Nephron (organoid): ENCODE measurements at regions not wholly inside any gene's neighbourhood (a gene's known extent, or its start where the extent isn't known, plus 50 kb on each side); places are given as distances from the start of the nearest gene placed in this dataset.

Source experiments
- H3K27ac Mint-ChIP-seq, 3 experiments: 2 replicates each; pipeline ENCODE4 v1.8.0; 2020; ENCODE audit warnings: mixed read lengths in 3 of 3, mild to moderate bottlenecking in 2 of 3, moderate library complexity in 1 of 3
- H3K27me3 Mint-ChIP-seq: 2 replicates; pipeline ENCODE4 v1.8.0; 2021; ENCODE audit warnings: low read depth, mild to moderate bottlenecking, moderate library complexity, mixed read lengths
- H3K36me3 Mint-ChIP-seq: 2 replicates; pipeline ENCODE4 v1.8.0; 2020; ENCODE audit warnings: low read depth, mixed read lengths
- H3K4me1 Mint-ChIP-seq: 2 replicates; pipeline ENCODE4 v1.8.0; 2020; ENCODE audit warnings: mixed read lengths
- H3K4me3 Mint-ChIP-seq, 3 experiments: 2 replicates each; pipeline ENCODE4 v1.8.0; 2020; ENCODE audit warnings: mild to moderate bottlenecking in 3 of 3, mixed read lengths in 3 of 3, moderate library complexity in 2 of 3
- H3K9me3 Mint-ChIP-seq: 2 replicates; pipeline ENCODE4 v1.8.0; 2020; ENCODE audit warnings: mixed read lengths
- CTCF ChIP-seq, 3 experiments: fragments of 200-600 bp; sonication (generic); IDR thresholded peaks; one replicate each; pipeline ENCODE4 v1.5.0; 2021; ENCODE audit warnings: antibody characterized with exemption in 3 of 3; ENCODE audit not compliant: unreplicated experiment in 3 of 3

- no peaks in the 10 kb centered on the region for H3K4me1 Mint-ChIP-seq
- TF ChIP-seq CTCF (IDR thresholded peaks at IDR 0.05; ENCODE audit: unreplicated experiment in 3 of 3), result no peak
- no peak overlapping the region for H3K27ac Mint-ChIP-seq
- H3K36me3 Mint-ChIP-seq, result no peaks in the 10 kb centered on the region
- no peaks in the 10 kb centered on the region for H3K27me3 Mint-ChIP-seq
- H3K4me3 Mint-ChIP-seq, result no peak overlapping the region
- peaks cover 12% of the 10 kb centered on the region for H3K9me3 Mint-ChIP-seq
Measured at GRCh38 chr3:29194139-29194538, 86.7 kb upstream of the RBMS3 start.

GRCh38 chr3:29195056-29195455 lies 85.8 kb upstream of the RBMS3 start:
- H3K27me3 Mint-ChIP-seq, result no peaks in the 10 kb centered on the region
- H3K4me3 Mint-ChIP-seq, result no peak overlapping the region
- no peaks in the 10 kb centered on the region for H3K4me1 Mint-ChIP-seq
- H3K36me3 Mint-ChIP-seq, result no peaks in the 10 kb centered on the region
- TF ChIP-seq CTCF (IDR thresholded peaks at IDR 0.05; ENCODE audit: unreplicated experiment in 3 of 3), result no peak
- H3K27ac Mint-ChIP-seq, result no peak overlapping the region
- peaks cover 12% of the 10 kb centered on the region for H3K9me3 Mint-ChIP-seq

GRCh38 chr3:29201604-29202003 lies 79.3 kb upstream of the RBMS3 start:
- Mint-ChIP-seq H3K9me3 (no peaks in the 10 kb centered on the region), H3K36me3 (no peaks in the 10 kb centered on the region), H3K27ac (no peak overlapping the region), H3K27me3 (no peaks in the 10 kb centered on the region), H3K4me1 (no peaks in the 10 kb centered on the region), H3K4me3 (no peak overlapping the region)
- TF ChIP-seq CTCF (IDR thresholded peaks at IDR 0.05; ENCODE audit: unreplicated experiment in 3 of 3), result no peak

- Mint-ChIP-seq H3K4me1 (no peaks in the 10 kb centered on the region), H3K27me3 (no peaks in the 10 kb centered on the region), H3K4me3 (no peak overlapping the region), H3K27ac (no peak overlapping the region), H3K9me3 (no peaks in the 10 kb centered on the region), H3K36me3 (no peaks in the 10 kb centered on the region)
- no peak for TF ChIP-seq CTCF (IDR thresholded peaks at IDR 0.05; ENCODE audit: unreplicated experiment in 3 of 3)
Measured at GRCh38 chr3:29202378-29202777, 78.5 kb upstream of the RBMS3 start.

- H3K27ac Mint-ChIP-seq, result no peak overlapping the region
- no peaks in the 10 kb centered on the region for H3K36me3 Mint-ChIP-seq
- no peak overlapping the region for H3K4me3 Mint-ChIP-seq
- no peak for TF ChIP-seq CTCF (IDR thresholded peaks at IDR 0.05; ENCODE audit: unreplicated experiment in 3 of 3)
- H3K4me1 Mint-ChIP-seq, result no peaks in the 10 kb centered on the region
- no peaks in the 10 kb centered on the region for H3K9me3 Mint-ChIP-seq
- H3K27me3 Mint-ChIP-seq, result no peaks in the 10 kb centered on the region
Measured at GRCh38 chr3:29203851-29204250, 77.0 kb upstream of the RBMS3 start.

- H3K27me3 Mint-ChIP-seq, result no peaks in the 10 kb centered on the region
- H3K4me1 Mint-ChIP-seq, result peaks cover 10% of the 10 kb centered on the region
- no peaks in the 10 kb centered on the region for H3K36me3 Mint-ChIP-seq
- H3K4me3 Mint-ChIP-seq, result no peak overlapping the region
- H3K27ac Mint-ChIP-seq, result no peak overlapping the region
- TF ChIP-seq CTCF (IDR thresholded peaks at IDR 0.05; ENCODE audit: unreplicated experiment in 3 of 3), result no peak
- H3K9me3 Mint-ChIP-seq, result no peaks in the 10 kb centered on the region
Measured at GRCh38 chr3:29207427-29207826, 73.4 kb upstream of the RBMS3 start.
